Stimulated activated CD8-positive, alpha-beta memory T cell treated with anti-CD3 and anti-CD28 coated beads, Interleukin-4, amount 100 ng/mL, for 1 hour (primary cell): ENCODE measurements at regions not wholly inside any gene's neighbourhood (a gene's known extent, or its start where the extent isn't known, plus 50 kb on each side); places are given as distances from the start of the nearest gene placed in this dataset.

Experiments
- DNase-seq, 2 donors: peaks; one replicate each; pipeline ENCODE4 v3.0.0-alpha.2; 2020; ENCODE audit warnings: low read depth in 2 of 2, low spot score in 1 of 2

DNA sequence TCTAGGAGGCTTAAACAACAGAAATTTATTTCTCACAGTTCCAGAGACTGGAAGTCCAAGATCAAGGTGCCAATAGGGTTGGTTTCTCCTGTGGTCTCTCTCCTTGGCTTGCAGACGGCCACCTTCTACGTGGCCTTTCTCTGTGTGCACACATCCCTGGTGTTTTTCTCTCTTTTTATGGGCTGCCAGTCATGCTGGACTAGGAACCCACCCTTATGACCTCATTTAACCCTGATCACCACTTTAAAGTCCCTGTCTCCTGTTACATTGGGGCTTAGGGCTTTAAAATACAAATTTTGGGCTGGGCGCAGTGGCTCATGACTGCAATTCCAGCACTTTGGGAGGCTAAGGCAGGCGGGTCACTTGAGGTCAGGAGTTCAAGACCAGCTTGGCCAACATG, 157.1 kb downstream of the TLE1 start:
- no peak for DNase-seq

DNA sequence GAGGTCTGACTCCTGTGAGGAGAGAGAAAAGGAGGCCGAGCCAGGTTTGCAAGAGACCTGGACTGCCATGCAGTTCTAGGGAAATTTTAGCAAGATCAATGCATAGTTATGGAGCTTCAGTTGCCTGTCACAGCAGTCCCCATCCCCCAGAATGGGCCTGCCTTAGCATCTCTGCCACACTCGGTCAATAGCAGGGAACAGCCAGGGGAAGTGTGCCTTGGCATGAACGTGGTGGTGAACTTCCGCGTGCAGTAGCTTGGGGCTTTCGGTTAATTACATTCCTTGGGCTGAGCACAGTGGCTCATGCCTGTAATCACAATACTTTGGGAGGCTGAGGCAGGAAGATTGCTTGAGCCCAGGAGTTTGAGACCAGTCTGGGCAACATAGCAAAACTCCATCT, 157.8 kb downstream of the TLE1 start:
- no peak for DNase-seq

DNA sequence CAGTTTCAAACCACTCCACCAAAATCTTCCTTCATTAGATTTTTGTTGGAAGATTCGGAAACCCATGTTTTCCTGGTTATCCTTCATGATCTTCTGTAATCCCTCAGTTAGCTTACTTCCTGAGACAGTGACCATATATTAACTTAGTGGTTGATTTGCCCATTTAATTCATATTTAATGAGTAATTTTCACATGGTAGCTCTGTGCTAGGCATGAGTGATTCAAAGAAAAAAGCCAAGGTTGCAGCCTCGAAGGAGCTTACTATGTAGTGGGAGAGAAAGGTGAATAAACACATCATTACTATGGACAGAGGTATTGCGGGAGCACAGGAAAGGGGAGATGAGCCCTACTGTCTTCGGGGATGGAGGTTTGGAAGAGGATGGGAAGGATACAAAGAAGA, 158.5 kb downstream of the TLE1 start:
- DNase-seq = no peak

DNA sequence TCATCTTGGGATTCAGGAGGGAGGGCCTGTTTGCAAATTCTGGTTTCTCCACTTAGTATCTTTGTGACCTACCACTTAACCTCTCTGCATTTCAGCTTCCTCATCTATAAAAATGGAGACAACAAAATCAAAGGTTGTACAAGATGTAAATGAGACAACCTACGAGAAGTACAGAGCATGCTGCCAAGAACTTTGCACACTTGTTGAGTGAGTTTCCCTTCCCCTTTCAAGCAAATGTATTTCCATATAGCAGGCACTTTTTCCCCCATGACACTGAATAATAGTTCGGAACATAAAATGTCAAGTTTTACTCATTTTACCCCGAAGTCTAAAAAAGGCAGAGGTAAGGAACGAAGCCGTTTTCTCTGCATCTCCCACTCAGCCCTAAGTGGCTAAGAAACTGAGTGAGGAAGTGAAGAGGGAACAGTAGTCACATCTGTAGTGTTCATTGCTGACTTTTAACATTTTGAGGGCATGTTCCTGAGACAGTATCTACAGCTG, 159.0 kb downstream of the TLE1 start:
- DNase-seq = no peak

DNA sequence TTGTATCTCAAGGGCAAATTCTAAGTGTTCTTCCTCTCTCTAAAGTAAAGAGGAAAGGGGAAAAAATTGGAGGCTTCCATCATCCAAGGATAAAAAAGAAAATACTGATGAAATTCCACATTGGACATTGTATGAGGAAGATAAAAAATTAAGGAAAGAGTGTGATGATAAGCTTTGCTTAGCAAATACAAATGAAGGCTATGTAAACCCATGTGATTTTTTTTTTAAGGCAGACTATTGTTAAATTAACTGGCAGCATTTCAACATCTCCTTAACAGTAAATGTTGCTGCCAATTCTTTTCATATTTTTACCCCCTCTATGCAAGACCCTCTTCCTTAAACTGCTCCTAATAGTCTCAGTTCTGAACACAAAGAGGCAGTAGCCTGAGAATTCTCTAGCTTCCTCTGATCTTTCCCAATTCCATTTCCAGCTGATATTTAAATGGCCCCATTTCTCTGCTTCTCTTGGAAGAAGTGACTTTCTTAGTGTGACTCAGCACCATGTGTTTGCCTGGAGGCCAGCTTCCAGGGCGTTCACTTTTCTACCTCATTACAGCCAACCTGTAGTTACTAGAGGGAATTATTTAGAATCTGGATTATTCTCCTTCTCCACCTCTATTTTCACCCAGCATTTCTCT, 159.7 kb downstream of the TLE1 start:
- DNase-seq = no peak

DNA sequence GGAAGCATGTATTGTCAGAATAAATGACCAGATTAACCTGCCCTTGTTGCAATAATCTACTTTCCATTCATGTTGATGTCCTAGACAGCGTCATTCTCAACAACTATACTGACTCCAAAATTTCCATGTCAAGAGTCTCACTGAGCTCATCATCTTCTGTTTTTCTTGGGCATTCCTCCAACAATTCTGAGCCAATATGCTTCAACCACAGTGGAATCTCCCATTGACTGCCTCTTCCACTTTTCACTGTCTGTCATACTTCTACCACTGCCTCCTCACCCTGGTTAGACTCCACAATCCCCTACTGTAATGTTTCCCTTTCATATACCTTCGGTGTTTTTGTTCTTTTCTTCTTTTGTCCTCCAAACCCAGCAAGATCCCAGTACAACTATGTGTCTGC, 162.8 kb downstream of the TLE1 start:
- no peak for DNase-seq

DNA sequence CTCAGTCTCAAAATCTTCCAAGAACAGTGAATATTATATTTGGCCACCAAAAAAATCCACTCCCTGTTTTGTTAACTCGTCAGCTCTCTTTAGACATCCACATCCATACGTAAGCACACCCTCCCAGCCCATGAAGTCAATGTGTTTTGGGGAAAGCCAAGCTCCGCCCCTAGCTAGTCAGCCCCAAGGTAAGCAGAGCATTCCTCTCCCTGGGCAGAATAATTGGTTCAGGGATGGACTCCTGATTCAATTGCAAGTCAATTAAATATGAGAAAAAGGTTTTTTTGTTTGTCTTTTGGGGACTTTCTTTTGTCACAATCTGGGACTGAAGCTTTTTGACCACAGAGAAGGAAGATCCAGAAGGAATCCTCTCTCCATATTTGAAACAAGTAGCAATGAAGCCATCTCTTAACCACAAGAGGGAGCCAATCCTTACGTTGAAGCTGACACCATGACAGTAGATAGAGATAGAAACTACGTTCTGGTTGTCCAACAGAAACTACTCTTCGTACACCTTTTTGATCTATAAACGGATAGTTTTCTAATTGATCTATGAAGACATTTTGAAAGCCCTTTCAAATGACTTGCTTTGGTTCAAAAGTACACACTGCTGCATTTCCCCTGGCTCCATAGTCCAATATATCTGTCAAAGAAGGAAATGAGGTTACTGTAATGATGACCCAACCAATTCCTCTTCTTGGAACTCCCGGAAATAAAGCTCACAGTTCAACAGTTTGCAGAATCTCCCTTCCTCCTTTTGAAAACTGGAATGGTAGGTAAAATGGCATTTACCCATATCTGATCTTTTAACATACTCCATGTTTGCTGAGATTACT, 166.4 kb downstream of the TLE1 start:
- DNase-seq = no peak

DNA sequence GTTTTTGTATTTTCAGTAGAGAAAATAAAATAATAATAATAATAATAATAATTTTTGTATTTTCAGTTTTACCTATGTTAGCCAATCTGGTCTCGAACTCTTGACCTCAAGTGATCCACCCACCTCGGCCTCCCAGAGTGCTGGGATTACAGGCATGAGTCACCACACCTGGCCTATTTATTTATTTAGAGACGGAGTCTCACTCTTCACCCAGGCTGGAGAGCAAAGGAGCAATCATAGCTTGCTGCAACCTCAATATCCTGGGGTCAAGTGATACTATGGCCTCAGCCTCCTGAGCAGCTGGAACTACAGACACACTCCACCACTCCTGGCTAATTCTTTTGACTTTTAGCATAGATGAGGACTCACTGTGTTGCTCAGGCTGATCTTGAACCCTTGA, 167.5 kb downstream of the TLE1 start:
- DNase-seq = no peak

DNA sequence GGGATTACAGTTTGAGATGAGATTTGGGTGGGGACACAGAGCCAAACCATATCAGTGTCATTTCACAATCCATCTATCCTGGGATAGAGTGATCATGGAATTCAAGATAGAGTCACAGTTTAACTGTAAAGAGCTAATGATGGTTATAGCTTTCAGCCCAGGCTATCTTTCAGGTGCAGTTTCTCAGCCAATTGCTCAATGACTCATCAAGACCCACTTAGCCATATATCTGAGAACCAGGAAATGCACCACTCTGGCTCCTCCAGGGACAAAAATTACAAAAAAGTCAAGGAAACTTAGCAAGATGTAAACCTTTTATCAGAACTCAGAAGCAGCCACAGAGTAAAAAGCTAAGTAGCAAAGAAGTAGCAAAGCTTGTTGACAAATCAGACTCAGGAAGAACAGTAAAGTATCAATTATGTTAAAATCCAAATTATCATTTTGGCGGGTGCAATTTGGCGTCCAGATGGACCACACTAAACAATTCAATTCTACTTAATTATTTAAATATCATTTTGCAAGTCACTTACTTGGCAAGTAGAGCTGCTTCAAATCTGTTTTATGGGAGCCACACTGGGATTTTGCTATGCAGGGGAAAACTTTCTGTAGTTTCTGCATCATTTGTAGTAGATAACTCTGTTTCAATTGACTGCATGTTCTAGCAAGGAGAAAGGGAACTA, 169.4 kb downstream of the TLE1 start:
- DNase-seq = no peak

DNA sequence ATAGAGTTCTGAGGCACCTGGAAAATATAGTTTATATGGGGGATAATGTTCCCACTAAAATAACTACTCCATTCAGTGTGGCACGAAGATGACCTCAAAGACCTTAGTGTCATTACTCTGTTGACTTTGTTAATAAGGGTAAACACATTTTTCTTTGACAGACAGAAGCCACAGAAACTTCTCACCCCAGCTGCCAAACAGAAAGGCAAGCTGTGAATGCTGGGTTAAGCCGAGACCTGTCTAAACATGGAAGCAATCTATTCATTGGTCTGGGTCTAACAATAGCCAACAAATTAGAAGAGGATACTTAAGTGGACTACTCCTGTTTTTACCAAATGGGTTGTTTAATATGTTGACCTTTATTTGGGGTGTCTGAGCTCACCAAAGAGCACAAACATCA, 171.4 kb downstream of the TLE1 start:
- DNase-seq = no peak

DNA sequence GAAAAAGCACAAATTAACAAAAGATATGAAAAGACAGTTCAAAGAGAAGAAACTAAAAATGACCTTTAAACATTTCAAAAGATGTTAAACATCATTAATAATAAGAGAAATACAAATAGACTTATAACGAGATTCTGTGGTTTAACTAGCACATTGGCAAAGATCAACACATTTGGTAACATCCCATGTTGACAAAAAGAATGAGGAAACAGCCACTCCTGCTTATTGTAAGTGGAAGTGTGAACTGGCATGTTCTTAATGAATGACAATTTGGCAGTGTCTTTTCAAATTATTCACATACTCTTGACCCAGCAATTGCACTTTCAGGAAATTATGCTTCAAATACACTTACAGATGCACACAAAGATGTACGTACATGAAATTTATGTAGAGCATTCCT, 176.3 kb downstream of the TLE1 start:
- DNase-seq = no peak

DNA sequence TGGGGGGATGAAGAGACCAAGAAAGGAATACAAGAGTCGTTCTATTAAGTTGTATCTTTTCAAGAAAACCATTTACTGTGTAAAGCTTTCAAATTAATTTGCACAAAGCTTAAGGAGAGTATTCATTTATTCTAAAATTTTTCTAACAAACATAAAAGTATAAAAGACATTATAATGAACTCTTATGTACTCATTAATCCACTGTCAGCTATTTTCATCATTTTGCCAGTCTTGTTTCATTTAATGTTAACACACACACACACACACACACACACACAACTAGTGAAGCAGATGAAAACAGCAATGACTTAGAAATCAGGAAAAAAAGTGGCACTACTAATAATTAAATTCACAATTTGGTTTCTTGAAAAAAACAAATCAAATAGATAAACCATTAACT, 176.7 kb downstream of the TLE1 start:
- no peak for DNase-seq

DNA sequence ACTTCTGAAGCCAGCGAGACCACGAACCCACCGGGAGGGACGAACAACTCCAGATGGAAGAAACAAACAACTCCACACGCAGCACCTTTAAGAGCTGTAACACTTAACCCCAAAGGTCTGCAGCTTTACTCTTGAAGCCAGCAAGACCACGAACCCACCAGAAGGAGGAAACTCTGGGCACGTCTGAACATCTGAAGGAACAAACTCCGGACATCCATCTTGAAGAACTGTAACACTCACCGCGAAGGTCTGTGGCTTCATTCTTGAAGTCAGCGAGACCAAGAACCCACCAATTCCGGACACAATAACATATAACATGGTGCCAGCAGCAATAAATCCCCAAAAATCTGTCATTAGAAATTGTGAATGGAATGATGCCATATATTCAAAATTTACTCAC, 180.9 kb downstream of the TLE1 start:
- no peak for DNase-seq

DNA sequence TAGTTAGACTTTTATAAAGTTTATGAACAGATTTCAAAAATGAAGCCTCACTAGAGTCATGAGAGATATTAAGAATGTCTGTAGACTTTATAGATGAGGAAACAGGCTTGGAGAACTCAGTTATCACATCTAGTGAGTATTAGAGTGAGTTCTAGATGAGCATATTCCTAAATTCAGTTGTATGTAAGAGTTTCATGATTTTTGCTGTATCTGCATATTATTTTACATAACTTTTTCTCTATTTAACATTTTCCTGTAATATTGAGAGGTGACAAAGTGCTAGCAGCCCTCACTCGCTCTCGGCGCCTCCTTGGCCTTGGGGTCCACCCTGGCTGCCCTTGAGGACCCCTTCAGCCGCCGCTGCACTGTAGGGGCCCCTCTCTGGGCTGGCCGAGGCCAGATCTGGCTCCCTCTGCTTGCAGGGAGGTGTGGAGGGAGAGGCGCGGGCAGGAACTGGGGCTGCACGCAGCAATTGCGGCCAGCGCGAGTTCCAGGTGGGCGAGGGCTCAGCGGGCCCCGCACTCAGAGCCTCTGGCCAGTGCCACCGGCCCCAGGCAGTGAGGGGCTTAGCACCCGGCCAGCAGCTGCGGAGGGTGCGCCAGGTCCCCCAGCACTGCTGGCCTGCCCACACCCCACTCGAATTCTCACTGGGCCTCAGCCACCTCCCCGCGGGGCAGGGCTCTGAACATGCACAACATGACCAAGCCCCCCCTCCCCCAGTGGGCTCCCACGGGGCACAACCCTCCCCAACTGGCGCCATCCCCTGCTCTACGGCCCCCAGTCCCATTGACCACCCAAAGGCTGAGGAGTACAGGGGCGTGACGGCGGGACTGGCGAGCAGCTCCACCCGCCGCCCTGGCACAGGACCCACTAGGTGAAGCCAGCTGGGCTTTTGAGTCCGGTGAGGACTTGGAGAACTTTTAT, 182.1 kb downstream of the TLE1 start:
- DNase-seq = no peak

DNA sequence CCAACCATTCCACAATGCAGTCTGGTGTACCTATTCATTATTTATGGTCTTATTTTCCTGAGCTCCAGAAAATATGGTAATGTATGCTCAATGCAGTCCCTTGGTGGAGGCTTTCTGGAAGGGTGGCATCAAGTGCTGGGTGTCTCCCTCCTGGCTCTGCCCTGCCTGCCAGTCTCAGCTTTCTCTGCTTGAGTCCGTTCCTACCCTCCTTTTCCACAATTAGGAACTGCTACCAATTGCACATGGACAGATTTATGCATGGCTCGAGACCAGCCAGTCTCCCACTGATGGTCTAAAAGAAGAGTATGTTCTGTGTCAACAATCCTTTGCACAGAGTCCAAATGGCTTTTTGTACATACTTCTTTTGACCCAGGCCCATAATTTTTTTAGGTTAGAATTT, 189.8 kb downstream of the TLE1 start:
- DNase-seq = no peak

DNA sequence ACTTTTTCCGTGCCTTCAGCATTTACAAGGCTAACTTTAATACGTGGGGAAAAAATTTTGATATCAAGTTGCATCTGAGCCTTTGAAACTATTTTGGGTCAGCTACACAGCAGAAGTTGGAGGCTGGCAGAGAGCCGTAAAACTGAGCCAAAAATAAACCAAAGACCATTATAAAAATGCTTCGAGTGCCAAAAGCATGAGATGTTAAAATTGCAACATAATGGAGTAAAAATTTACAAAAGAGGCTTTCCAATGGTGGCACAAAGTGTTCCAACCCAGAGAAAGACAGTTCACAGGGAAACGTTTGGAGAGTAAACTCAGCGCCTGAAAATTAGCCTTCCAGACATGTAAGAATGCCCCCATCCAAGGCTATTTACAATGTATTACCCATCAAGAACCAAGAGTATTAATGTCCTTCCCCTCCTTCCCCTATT, 190.3 kb downstream of the TLE1 start:
- DNase-seq = no peak

DNA sequence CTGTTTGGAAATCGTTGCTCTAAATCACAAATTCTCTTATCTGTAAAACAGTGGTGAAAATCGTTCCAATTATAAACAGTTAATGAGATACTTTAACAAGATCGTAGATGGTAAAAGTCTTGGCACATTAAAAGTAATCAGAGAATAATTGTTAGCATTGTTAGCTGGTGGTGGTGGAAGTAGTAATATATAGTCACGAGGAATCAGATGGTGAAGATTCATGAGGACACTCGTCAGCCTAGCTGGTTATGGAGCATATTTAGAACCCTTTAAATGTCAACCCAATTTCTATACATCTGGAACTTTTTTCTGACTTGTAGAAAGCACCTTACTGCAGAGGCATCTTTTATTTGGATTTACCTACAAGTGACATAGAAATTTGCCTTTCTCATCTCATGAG, 190.8 kb downstream of the TLE1 start:
- no peak for DNase-seq

DNA sequence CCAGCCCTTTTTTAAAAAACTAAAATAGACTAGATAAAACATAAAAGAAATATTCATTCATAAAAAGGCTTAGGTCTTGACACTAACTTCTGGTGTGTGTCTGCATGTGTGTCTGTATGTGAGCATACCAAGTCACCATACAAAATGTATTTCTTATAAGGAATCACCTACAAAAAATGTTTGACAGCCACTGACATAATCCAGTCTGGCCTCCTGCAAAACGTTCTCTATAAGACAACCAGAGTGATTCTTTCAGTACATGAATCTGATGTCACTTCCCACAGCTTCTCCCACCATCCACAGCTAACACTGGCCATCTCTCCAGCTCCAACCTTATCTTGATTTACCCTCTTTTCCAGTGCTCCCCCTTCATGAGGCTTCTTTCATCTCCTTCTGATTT, 192.3 kb downstream of the TLE1 start:
- no peak for DNase-seq

DNA sequence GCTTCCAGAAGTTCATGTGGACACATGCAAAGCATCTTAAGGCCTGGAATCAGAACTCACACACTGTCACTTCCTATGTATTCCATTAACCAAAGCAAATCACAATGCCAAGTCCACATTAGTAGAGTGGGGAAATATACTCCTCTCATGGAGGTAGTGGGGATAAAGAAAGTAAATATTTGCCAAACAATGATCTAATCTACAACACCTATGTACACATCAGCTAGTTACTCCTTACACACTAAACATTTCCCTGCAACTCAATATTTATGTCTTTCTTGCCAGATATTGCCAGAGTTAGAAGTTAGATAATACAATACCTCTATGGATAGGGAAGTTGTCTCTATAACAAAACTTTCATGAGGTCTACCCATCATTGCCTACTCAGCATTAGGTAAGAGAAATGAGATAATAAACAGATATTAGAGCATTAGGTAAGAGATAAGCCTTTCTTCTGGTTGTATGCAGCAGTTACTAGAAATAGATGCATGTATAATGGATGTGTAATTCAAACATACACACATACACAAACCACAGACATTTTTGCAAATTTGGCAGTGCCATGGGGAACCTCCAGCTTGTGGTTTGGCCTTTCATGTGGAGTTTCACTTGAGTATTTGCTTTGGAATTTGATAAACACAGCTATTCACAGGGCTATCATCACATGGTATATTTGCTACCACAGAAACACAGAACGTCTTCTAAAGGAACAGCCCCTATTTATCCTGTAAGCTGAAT, 196.5 kb downstream of the TLE1 start:
- no peak for DNase-seq

DNA sequence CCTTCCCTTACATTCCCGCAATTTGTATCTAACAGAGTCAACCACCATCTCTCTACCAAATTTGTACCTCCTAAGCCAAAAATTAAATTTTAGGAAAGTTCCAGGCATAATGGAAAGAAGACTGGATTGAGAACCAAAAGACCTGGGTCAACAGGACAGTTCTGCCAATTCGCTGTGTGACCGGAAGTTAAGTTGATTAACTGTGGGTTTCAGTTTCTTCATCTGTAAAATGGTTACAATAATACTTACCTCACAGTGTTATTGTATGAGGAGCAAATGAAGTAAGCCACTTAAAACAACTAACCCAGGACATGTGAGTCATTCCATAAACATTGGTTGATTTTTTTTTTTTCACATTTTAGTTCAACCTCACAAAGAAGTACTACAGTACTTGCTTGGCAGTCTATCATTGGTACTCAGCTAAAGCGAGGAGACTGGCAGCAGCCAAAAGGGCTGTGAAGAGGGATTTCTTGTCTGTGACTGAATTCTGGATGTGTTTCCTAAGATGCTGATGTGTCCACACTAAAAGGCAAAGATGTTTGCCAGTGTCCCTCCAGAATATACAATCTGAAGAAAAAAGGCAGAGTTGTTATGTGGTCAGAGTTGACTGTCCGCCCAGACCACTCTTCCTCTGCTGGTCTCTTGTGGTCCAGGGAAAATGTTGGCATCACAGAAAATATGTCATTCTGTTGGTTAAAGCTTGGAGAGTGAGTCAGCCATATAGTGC, 198.6 kb downstream of the TLE1 start:
- DNase-seq = no peak
